DND-41 (cell line): ENCODE measurements at regions not wholly inside any gene's neighbourhood (a gene's known extent, or its start where the extent isn't known, plus 50 kb on each side); places are given as distances from the start of the nearest gene placed in this dataset.
"Not testable (repeated sequence)": the region's sequence is repeated elsewhere in the genome, so short reads cannot be mapped to it uniquely, and the experiment has no call there.

Source experiments
- ATAC-seq: fragments of 200-7000 bp; cut with Tn5 transposase; 3 replicates; pipeline ENCODE4 v1.9.1; 2021; ENCODE audit warnings: low read depth; ENCODE audit not compliant: insufficient read depth
- DNase-seq: peaks from one replicate; pipeline ENCODE4 v3.0.0-alpha.2; 2020
- H2AFZ ChIP-seq: 2 replicates; pipeline ENCODE4 v1.6.0; 2012; ENCODE audit warnings: low read depth, low read length
- H3K27ac ChIP-seq: 2 replicates; pipeline ENCODE4 v1.5.1; 2012; ENCODE audit warnings: low read length, inconsistent platforms
- H3K27me3 ChIP-seq: fragments of 200-600 bp; sonication (generic); 2 replicates; pipeline ENCODE4 v1.6.0; 2012; ENCODE audit warnings: low read length, mild to moderate bottlenecking, inconsistent platforms; ENCODE audit not compliant: insufficient read depth, poor library complexity
- H3K36me3 ChIP-seq: 2 replicates; pipeline ENCODE4 v1.5.1; 2012; ENCODE audit warnings: low read length, inconsistent platforms; ENCODE audit not compliant: insufficient read depth
- H3K4me1 ChIP-seq: 2 replicates; pipeline ENCODE4 v1.5.1; 2012; ENCODE audit warnings: mild to moderate bottlenecking, low read length; ENCODE audit not compliant: insufficient read depth
- H3K4me2 ChIP-seq: 2 replicates; pipeline ENCODE4 v1.6.0; 2012; ENCODE audit warnings: mild to moderate bottlenecking, moderate library complexity, low read length, inconsistent platforms; ENCODE audit not compliant: insufficient read depth
- H3K4me3 ChIP-seq, 2 experiments: fragments of 200-600 bp in 1 of 2; shearing (Covaris generic) in 1 of 2; 2 replicates each; pipeline ENCODE4 v1.5.1; 2012 to 2016; ENCODE audit warnings: inconsistent platforms in 2 of 2, low read length in 2 of 2, mild to moderate bottlenecking in 2 of 2, low read depth in 1 of 2, moderate library complexity in 1 of 2
- H3K79me2 ChIP-seq: 2 replicates; pipeline ENCODE4 v1.6.0; 2012; ENCODE audit warnings: low read length, inconsistent platforms; ENCODE audit not compliant: insufficient read depth
- H3K9ac ChIP-seq: 2 replicates; pipeline ENCODE4 v1.6.0; 2012; ENCODE audit warnings: low read depth, mild to moderate bottlenecking, inconsistent platforms, low read length, moderate library complexity
- H3K9me3 ChIP-seq: 2 replicates; pipeline ENCODE4 v1.5.1; 2012; ENCODE audit warnings: low read length, moderate library complexity, mild to moderate bottlenecking, inconsistent platforms; ENCODE audit not compliant: insufficient read depth, severe bottlenecking
- H4K20me1 ChIP-seq: 2 replicates; pipeline ENCODE4 v1.6.0; 2012; ENCODE audit warnings: low read length; ENCODE audit not compliant: insufficient read depth
- CTCF ChIP-seq: IDR thresholded peaks from 2 replicates; pipeline ENCODE4 v1.5.1; 2012; ENCODE audit warnings: borderline replicate concordance, low read length, moderate library complexity, mild to moderate bottlenecking; ENCODE audit not compliant: poor library complexity, severe bottlenecking; ENCODE audit errors: extremely low read depth
- EZH2 ChIP-seq: IDR thresholded peaks from 3 replicates; pipeline ENCODE4 v1.6.1; 2012; ENCODE audit warnings: borderline replicate concordance, low read depth, mild to moderate bottlenecking, moderate library complexity, low read length, inconsistent platforms; ENCODE audit not compliant: severe bottlenecking

DNA sequence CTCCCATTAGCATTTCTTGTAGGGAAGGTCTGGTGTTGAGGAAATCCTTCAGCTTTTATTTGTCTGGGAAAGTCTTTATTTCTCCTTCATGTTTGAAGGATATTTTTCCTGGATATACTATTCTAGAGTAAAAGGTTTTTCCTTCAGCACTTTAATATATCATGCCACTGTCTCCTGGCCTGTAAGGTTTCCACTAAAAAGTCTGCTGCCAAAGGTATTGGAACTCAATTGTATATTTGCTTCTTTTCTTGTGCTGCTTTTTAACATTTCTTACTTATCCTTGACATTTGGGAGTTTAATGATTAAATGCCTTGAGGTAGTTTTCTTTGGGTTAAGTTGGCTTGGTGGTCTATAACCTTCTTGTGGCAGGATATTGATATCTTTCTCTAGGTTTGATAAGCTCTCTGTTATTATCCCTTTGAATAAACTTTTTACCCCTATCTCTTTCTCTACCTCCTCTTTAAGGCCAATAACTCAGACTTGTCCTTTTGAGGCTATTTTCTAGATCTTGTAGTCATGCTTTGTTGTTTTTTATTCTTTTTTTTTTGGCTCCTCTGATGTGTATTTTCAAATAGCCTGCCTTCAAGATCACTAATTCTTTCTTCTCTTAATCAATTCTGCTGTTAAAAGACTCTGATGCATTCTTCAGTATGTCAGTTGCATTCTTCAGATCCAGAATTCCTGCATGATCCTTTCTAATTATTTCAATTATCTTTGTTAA, 225.0 kb upstream of the ZNF217 start:
- no peak overlapping the region for H3K4me2 ChIP-seq
- H3K79me2 ChIP-seq = no peaks in the 10 kb centered on the region
- H3K4me3 ChIP-seq = no peak overlapping the region
- no peak overlapping the region for H3K27ac ChIP-seq
- no peak overlapping the region for H3K9ac ChIP-seq
- ATAC-seq = no peak
- H3K36me3 ChIP-seq = no peaks in the 10 kb centered on the region
- TF ChIP-seq EZH2 = no peak
- no peak for TF ChIP-seq CTCF
- H3K27me3 ChIP-seq = no peaks in the 10 kb centered on the region
- no peaks in the 10 kb centered on the region for H4K20me1 ChIP-seq
- no peak overlapping the region for H2AFZ ChIP-seq
- no peaks in the 10 kb centered on the region for H3K4me1 ChIP-seq
- no peak for DNase-seq
- H3K9me3 ChIP-seq = no peaks in the 10 kb centered on the region

DNA sequence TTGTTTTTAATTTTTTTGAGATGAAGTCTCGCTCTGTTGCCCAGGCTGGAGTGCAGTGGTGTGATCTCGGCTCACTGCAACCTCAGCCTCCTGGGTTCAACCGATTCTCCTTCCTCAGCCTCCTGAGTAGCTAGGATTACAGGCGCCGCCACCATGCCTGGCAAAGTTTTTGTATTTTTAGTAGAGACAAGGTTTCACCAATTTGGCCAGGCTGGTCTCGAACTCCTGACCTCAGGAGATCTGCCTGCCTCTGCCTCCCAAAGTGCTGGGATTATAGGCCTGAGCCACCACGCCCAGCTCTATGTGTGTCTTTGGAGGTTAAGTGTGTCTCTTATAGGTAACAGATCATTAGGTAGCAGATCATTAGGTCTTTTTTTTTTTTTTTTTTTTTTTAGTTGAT, 223.9 kb upstream of the ZNF217 start:
- ATAC-seq, H3K9me3 ChIP-seq, H3K4me1 ChIP-seq, H3K79me2 ChIP-seq, H3K4me2 ChIP-seq, H2AFZ ChIP-seq, H4K20me1 ChIP-seq, H3K36me3 ChIP-seq, H3K4me3 ChIP-seq, H3K9ac ChIP-seq, H3K27me3 ChIP-seq, DNase-seq, H3K27ac ChIP-seq: not testable (repeated sequence)

GRCh38 chr20:53816872-53817398, 223.3 kb upstream of the ZNF217 start:
- no peaks in the 10 kb centered on the region for H4K20me1 ChIP-seq
- no peak overlapping the region for H3K4me3 ChIP-seq
- H3K4me1 ChIP-seq = no peaks in the 10 kb centered on the region
- ATAC-seq (no peak), DNase-seq (no peak)
- no peak overlapping the region for H3K4me2 ChIP-seq
- H3K9me3 ChIP-seq = no peaks in the 10 kb centered on the region
- no peak overlapping the region for H3K9ac ChIP-seq
- no peaks in the 10 kb centered on the region for H3K79me2 ChIP-seq
- H2AFZ ChIP-seq = no peak overlapping the region
- no peak overlapping the region for H3K27ac ChIP-seq
- H3K27me3 ChIP-seq = no peaks in the 10 kb centered on the region
- no peaks in the 10 kb centered on the region for H3K36me3 ChIP-seq
- no peak for TF ChIP-seq CTCF

DNA sequence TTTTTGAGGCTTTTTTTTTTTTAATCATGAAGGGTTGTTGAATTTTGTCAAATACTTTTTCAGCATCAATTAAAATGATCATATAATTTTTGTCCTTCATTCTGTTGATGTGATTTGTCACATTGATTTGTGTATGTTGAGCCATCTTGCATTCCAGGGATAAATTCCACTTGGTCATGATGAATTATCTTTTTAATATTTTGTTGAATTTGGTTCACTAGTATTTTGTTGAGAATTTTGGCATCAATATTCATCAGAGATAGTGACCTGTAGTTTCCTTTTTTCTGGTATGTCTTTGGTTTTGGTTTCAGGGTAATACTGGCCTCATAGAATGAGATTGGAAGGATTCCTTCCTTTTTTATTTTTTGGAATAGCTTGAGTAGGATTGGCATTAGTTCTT, 221.9 kb upstream of the ZNF217 start:
- TF ChIP-seq EZH2 (no peak), CTCF (no peak)
- ATAC-seq = no peak

More for the DNA sequence above, 221.9 kb upstream of the ZNF217 start:
- no peak overlapping the region for H3K4me3 ChIP-seq
- no peaks in the 10 kb centered on the region for H3K79me2 ChIP-seq
- H3K9me3 ChIP-seq = no peaks in the 10 kb centered on the region
- H4K20me1 ChIP-seq = no peaks in the 10 kb centered on the region
- no peaks in the 10 kb centered on the region for H3K36me3 ChIP-seq
- H3K27ac ChIP-seq = no peak overlapping the region
- no peak overlapping the region for H2AFZ ChIP-seq
- DNase-seq = no peak
- no peak overlapping the region for H3K9ac ChIP-seq
- H3K27me3 ChIP-seq = no peaks in the 10 kb centered on the region
- no peaks in the 10 kb centered on the region for H3K4me1 ChIP-seq
- no peak overlapping the region for H3K4me2 ChIP-seq
